ENCODE measurements at regions not wholly inside any gene's neighbourhood (a gene's known extent, or its start where the extent isn't known, plus 50 kb on each side); places are given as distances from the start of the nearest gene placed in this dataset.

GRCh38 chr3:25165306-25165705 lies 262.8 kb upstream of the RARB start:
- no peak for TF ChIP-seq EZH2phosphoT487 (IDR thresholded peaks at IDR 0.05; ENCODE audit: insufficient read depth, low read depth)
- TF ChIP-seq EZH2 (IDR thresholded peaks at IDR 0.05; ENCODE audit: insufficient read depth, poor library complexity, severe bottlenecking), result no peak

Measured in GM23248 (cell line).